Stimulated activated naive B cell treated with anti-CD40 and anti-IgM and Interleukin-4, amounts not matched to agents 10 μg/mL and 1 μg/mL and 100 μg/mL, for 72 hours (primary cell): ENCODE measurements at regions not wholly inside any gene's neighbourhood (a gene's known extent, or its start where the extent isn't known, plus 50 kb on each side); places are given as distances from the start of the nearest gene placed in this dataset.

Experiments used
- ATAC-seq, 2 donors: fragments of 150-1000 bp; cut with Tn5 transposase; replicated peaks; 2 replicates each; pipeline ENCODE4 v1.10.0; 2021; ENCODE audit warnings: moderate library complexity in 1 of 2
- DNase-seq: peaks from one replicate; pipeline ENCODE4 v3.0.0; 2021
- H3K27ac Mint-ChIP-seq: one replicate; pipeline ENCODE4 v1.8.0; 2022; ENCODE audit warnings: mild to moderate bottlenecking, mixed read lengths
- H3K27me3 Mint-ChIP-seq, 2 donors: one replicate each; pipeline ENCODE4 v1.8.0; 2022; ENCODE audit warnings: mixed read lengths in 2 of 2
- H3K36me3 Mint-ChIP-seq, 2 donors: one replicate each; pipeline ENCODE4 v1.8.0; 2022; ENCODE audit warnings: mixed read lengths in 2 of 2, mild to moderate bottlenecking in 1 of 2
- H3K4me1 Mint-ChIP-seq, 2 donors: one replicate each; pipeline ENCODE4 v1.8.0; 2022; ENCODE audit warnings: mixed read lengths in 2 of 2, mild to moderate bottlenecking in 1 of 2
- H3K4me3 Mint-ChIP-seq, 2 donors: one replicate each; pipeline ENCODE4 v1.8.0; 2022; ENCODE audit warnings: mild to moderate bottlenecking in 2 of 2, mixed read lengths in 2 of 2, moderate library complexity in 1 of 2
- H3K9me3 Mint-ChIP-seq, 2 donors: one replicate each; pipeline ENCODE4 v1.8.0; 2022; ENCODE audit warnings: mixed read lengths in 2 of 2, mild to moderate bottlenecking in 1 of 2

DNA sequence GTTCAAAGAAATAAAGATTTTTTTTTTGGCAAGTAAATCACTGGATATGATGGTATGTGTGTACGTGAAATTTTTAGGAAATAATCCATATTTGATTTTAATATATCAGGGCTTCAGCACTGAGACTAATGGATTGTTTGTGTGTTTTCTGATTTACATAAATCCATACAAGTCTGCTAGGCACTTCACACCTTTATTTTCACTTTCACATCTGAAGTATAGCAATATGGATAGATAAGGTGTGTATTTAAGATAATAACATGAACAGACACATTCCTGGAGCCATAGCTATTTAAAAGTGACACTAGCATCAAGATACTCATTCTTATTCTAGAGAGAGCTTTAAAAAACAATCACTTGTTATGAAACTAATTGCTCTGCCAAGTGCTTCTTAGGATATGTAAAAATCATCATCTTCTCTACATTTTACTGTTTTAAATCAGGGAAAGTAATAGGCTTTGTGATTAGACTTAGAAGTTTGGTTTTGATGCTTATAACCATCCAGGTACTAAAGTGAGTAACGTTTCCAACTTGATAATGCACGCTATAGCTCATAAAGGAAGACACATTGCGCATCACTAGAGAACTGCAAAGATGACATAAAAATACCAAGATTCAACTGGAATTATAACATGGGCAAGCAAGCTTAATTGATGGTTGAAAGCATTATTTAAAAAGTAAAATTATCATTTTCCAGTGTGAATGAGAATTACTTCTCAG lies 208.9 kb downstream of the ZEB2 start:
- Mint-ChIP-seq H3K9me3 (peaks cover 22 to 25% of the 10 kb centered on the region in 2 donors), H3K4me3 (no peak overlapping the region), H3K4me1 (peaks cover 11 to 23% of the 10 kb centered on the region in 2 donors), H3K36me3 (peaks cover 28 to 45% of the 10 kb centered on the region in 2 donors), H3K27me3 (no peaks in the 10 kb centered on the region), H3K27ac (no peak overlapping the region)
- ATAC-seq (no peak), DNase-seq (no peak)

- H3K36me3 Mint-ChIP-seq, result peaks cover 30 to 40% of the 10 kb centered on the region in 2 donors
These were observed 209.4 kb downstream of the ZEB2 start for GRCh38 chr2:144310484-144310883.

GRCh38 chr2:144307711-144308110 lies 212.2 kb downstream of the ZEB2 start:
- no peak for DNase-seq
- peaks cover 15 to 19% of the 10 kb centered on the region in 2 donors for H3K9me3 Mint-ChIP-seq
- H3K4me3 Mint-ChIP-seq, result no peak overlapping the region
- H3K27me3 Mint-ChIP-seq, result no peaks in the 10 kb centered on the region
- no peak overlapping the region for H3K27ac Mint-ChIP-seq
- peaks cover 21 to 39% of the 10 kb centered on the region in 2 donors for H3K4me1 Mint-ChIP-seq
- H3K36me3 Mint-ChIP-seq, result peaks cover 29 to 38% of the 10 kb centered on the region in 2 donors
- no peak for ATAC-seq

More at GRCh38 chr2:144310484-144310883, 209.4 kb downstream of the ZEB2 start:
- Mint-ChIP-seq H3K27ac (no peak overlapping the region), H3K4me3 (no peak overlapping the region), H3K4me1 (peaks cover 11 to 26% of the 10 kb centered on the region in 2 donors), H3K27me3 (no peaks in the 10 kb centered on the region), H3K9me3 (peaks cover 22 to 25% of the 10 kb centered on the region in 2 donors)
- DNase-seq (no peak), ATAC-seq (no peak)

DNA sequence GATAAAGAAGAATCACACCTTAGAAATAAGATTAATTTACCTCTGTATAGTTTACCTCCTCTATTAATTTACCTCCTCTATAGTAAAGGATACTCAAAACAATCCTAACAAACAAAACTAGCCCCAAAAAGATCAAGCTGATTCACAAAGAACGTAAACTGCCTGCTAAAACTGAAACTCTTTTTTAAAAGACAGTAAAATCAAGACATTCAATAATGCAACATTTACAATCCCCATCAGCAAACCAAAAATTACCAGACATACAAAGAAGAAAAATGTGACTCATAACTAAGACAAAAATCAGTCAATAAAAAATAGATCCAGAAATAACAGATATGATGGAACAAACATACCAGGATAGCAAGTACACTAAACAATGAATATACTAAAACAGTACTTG lies 215.7 kb downstream of the ZEB2 start:
- ATAC-seq, result no peak
- H3K4me1 Mint-ChIP-seq, result peaks cover 12 to 25% of the 10 kb centered on the region in 2 donors
- H3K36me3 Mint-ChIP-seq, result peaks cover 11 to 13% of the 10 kb centered on the region in 2 donors
- H3K4me3 Mint-ChIP-seq, result no peak overlapping the region
- H3K9me3 Mint-ChIP-seq, result peaks cover 0 to 5% of the 10 kb centered on the region in 2 donors
- DNase-seq, result no peak
- H3K27me3 Mint-ChIP-seq, result no peaks in the 10 kb centered on the region
- H3K27ac Mint-ChIP-seq, result no peak overlapping the region

- H3K4me1 Mint-ChIP-seq, result peaks cover 9 to 15% of the 10 kb centered on the region in 2 donors
- ATAC-seq, result no peak
- no peak overlapping the region for H3K27ac Mint-ChIP-seq
- peaks cover 12 to 16% of the 10 kb centered on the region in 2 donors for H3K36me3 Mint-ChIP-seq
- DNase-seq, result no peak
- H3K9me3 Mint-ChIP-seq, result peaks cover 0 to 5% of the 10 kb centered on the region in 2 donors
- no peaks in the 10 kb centered on the region for H3K27me3 Mint-ChIP-seq
- no peak overlapping the region for H3K4me3 Mint-ChIP-seq
These were observed 219.3 kb downstream of the ZEB2 start for GRCh38 chr2:144300632-144301031.

- peaks cover 10 to 13% of the 10 kb centered on the region in 2 donors for H3K36me3 Mint-ChIP-seq
- peaks cover 0 to 1% of the 10 kb centered on the region in 2 donors for H3K9me3 Mint-ChIP-seq
- no peak for DNase-seq
- H3K27me3 Mint-ChIP-seq, result no peaks in the 10 kb centered on the region
- H3K4me3 Mint-ChIP-seq, result no peak overlapping the region
- peaks cover 4 to 6% of the 10 kb centered on the region in 2 donors for H3K4me1 Mint-ChIP-seq
- no peak overlapping the region for H3K27ac Mint-ChIP-seq
- ATAC-seq, result no peak
These were observed 229.6 kb downstream of the ZEB2 start for GRCh38 chr2:144290276-144290675.

GRCh38 chr2:144288438-144288837 lies 231.5 kb downstream of the ZEB2 start:
- ATAC-seq (no peak), DNase-seq (no peak)
- Mint-ChIP-seq H3K27me3 (no peaks in the 10 kb centered on the region), H3K4me3 (no peak overlapping the region), H3K27ac (no peak overlapping the region), H3K4me1 (peaks cover 4 to 6% of the 10 kb centered on the region in 2 donors), H3K36me3 (peaks cover 5 to 7% of the 10 kb centered on the region in 2 donors), H3K9me3 (peaks cover 0 to 1% of the 10 kb centered on the region in 2 donors)

GRCh38 chr2:144285324-144285723 lies 234.6 kb downstream of the ZEB2 start:
- H3K4me3 Mint-ChIP-seq, result no peak overlapping the region
- peaks cover 0 to 1% of the 10 kb centered on the region in 2 donors for H3K9me3 Mint-ChIP-seq
- peaks cover 2 to 3% of the 10 kb centered on the region in 2 donors for H3K4me1 Mint-ChIP-seq
- H3K27ac Mint-ChIP-seq, result no peak overlapping the region
- H3K36me3 Mint-ChIP-seq, result peaks cover 2 to 8% of the 10 kb centered on the region in 2 donors
- H3K27me3 Mint-ChIP-seq, result no peaks in the 10 kb centered on the region
- DNase-seq (no peak), ATAC-seq (no peak)

DNA sequence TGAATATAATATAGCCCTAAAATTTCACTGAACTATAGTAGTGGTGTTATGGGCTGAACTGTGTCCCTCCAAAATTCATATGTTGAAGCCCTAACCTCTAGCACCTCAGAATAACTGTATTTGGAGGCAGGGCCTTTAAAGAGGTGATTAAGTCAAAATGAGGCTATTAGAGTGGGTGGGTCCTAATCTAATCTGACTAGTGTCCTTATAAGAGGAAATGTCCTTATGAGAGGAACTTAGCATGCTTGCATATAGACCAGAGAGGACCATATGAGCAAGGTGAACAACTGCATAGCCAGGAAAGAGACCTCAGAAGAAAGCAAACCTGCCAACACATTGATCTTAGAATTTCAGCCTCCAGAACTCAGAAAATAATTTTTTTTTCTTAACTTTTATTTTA lies 238.4 kb downstream of the ZEB2 start:
- no peak for DNase-seq
- ATAC-seq, result no peak
- Mint-ChIP-seq H3K9me3 (no peaks in the 10 kb centered on the region), H3K36me3 (peaks cover 0 to 5% of the 10 kb centered on the region in 2 donors), H3K27ac (no peak overlapping the region), H3K4me3 (no peak overlapping the region), H3K27me3 (no peaks in the 10 kb centered on the region), H3K4me1 (peaks cover 9 to 27% of the 10 kb centered on the region in 2 donors)

- peaks cover 7 to 27% of the 10 kb centered on the region in 2 donors for H3K4me1 Mint-ChIP-seq
- H3K27me3 Mint-ChIP-seq, result no peaks in the 10 kb centered on the region
- no peak overlapping the region for H3K4me3 Mint-ChIP-seq
- no peak for ATAC-seq
- H3K9me3 Mint-ChIP-seq, result no peaks in the 10 kb centered on the region
- DNase-seq, result no peak
- H3K27ac Mint-ChIP-seq, result no peak overlapping the region
- peaks cover 0 to 5% of the 10 kb centered on the region in 2 donors for H3K36me3 Mint-ChIP-seq
These were observed 239.9 kb downstream of the ZEB2 start for GRCh38 chr2:144280009-144280408.

DNA sequence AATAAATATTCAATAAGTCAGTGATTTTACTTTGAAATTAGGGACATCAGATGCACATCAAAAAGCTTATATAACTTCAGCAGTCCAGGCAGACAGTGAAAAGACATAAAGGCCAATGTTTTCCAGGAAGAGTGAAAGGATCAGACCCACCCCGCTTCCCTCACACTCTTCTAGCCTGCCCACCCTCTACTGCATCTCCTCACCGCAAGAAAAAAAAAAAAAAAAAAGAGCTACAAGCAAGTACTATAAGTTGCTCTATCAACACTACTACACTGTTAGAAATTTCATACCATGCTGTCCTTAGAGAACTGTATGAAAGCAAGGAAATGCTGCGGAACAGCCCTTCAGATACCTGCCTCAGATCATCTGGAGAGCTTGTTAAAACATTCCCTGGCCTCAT lies 240.8 kb downstream of the ZEB2 start:
- DNase-seq (no peak), ATAC-seq (no peak)
- Mint-ChIP-seq H3K27me3 (no peaks in the 10 kb centered on the region), H3K36me3 (peaks cover 0 to 5% of the 10 kb centered on the region in 2 donors), H3K27ac (no peak overlapping the region), H3K4me1 (peaks cover 7 to 27% of the 10 kb centered on the region in 2 donors), H3K4me3 (no peak overlapping the region), H3K9me3 (no peaks in the 10 kb centered on the region)

GRCh38 chr2:144277622-144278354 lies 242.1 kb downstream of the ZEB2 start:
- H3K4me3 Mint-ChIP-seq, result no peak overlapping the region
- H3K9me3 Mint-ChIP-seq, result no peaks in the 10 kb centered on the region
- H3K27ac Mint-ChIP-seq, result no peak overlapping the region
- no peaks in the 10 kb centered on the region for H3K27me3 Mint-ChIP-seq
- ATAC-seq (no peak), DNase-seq (no peak)
- H3K4me1 Mint-ChIP-seq, result peaks cover 7 to 27% of the 10 kb centered on the region in 2 donors
- peaks cover 3 to 4% of the 10 kb centered on the region in 2 donors for H3K36me3 Mint-ChIP-seq

DNA sequence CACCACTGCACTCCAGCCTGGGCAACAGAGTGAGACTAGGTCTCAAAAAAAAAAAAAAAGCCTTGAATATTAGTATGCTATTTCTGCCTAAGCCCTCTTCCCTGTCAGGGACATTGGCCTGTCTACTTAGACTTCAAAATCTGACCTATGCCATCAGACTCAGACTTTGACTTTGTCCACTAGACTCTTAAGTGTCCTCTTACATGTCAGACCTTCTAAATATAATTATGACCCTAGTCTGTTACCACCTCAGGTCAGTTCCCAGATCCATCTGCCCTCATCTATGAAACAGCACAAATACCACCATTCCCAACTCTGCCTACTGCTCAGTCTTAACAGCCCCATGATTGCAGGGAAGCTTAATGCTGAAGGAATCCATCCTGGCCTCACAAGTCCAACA lies 244.6 kb downstream of the ZEB2 start:
- no peak overlapping the region for H3K27ac Mint-ChIP-seq
- H3K4me1 Mint-ChIP-seq, result peaks cover 13 to 40% of the 10 kb centered on the region in 2 donors
- H3K36me3 Mint-ChIP-seq, result peaks cover 3 to 4% of the 10 kb centered on the region in 2 donors
- no peaks in the 10 kb centered on the region for H3K9me3 Mint-ChIP-seq
- H3K27me3 Mint-ChIP-seq, result no peaks in the 10 kb centered on the region
- no peak for DNase-seq
- no peak overlapping the region for H3K4me3 Mint-ChIP-seq
- no peak for ATAC-seq

- DNase-seq, result no peak
- Mint-ChIP-seq H3K4me3 (no peak overlapping the region), H3K27me3 (no peaks in the 10 kb centered on the region), H3K4me1 (peaks cover 11 to 32% of the 10 kb centered on the region in 2 donors), H3K36me3 (peaks cover 3 to 4% of the 10 kb centered on the region in 2 donors), H3K27ac (no peak overlapping the region), H3K9me3 (no peaks in the 10 kb centered on the region)
- no peak for ATAC-seq
These were observed 245.8 kb downstream of the ZEB2 start for GRCh38 chr2:144274131-144274530.

DNA sequence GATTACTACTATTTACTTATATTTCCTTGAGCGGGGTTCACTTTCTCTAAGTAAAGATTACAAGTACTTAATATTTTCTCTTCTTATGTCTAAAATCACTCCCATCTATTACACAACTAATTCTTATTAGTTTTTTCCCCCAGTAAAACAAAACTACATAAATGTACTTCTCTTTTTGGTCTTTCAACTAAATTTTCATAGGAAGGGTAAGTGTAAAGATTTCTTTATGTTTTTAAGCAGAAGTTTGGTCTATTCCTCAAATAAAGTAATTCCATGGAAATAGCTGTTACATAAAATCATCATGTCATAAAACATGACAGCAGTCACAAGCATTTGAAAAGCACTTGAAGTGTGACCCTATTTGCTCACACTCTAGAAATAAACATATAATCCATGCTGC lies 249.0 kb downstream of the ZEB2 start:
- no peaks in the 10 kb centered on the region for H3K27me3 Mint-ChIP-seq
- H3K4me1 Mint-ChIP-seq, result peaks cover 19 to 38% of the 10 kb centered on the region in 2 donors
- peak overlapping the region; percentile 39 for H3K27ac Mint-ChIP-seq
- peaks cover 4% of the 10 kb centered on the region in 2 donors for H3K36me3 Mint-ChIP-seq
- H3K9me3 Mint-ChIP-seq, result no peaks in the 10 kb centered on the region
- H3K4me3 Mint-ChIP-seq, result no peak overlapping the region
- ATAC-seq, result no peak
- no peak for DNase-seq
